ENCODE measurements at regions not wholly inside any gene's neighbourhood (a gene's known extent, or its start where the extent isn't known, plus 50 kb on each side); places are given as distances from the start of the nearest gene placed in this dataset.

DNA sequence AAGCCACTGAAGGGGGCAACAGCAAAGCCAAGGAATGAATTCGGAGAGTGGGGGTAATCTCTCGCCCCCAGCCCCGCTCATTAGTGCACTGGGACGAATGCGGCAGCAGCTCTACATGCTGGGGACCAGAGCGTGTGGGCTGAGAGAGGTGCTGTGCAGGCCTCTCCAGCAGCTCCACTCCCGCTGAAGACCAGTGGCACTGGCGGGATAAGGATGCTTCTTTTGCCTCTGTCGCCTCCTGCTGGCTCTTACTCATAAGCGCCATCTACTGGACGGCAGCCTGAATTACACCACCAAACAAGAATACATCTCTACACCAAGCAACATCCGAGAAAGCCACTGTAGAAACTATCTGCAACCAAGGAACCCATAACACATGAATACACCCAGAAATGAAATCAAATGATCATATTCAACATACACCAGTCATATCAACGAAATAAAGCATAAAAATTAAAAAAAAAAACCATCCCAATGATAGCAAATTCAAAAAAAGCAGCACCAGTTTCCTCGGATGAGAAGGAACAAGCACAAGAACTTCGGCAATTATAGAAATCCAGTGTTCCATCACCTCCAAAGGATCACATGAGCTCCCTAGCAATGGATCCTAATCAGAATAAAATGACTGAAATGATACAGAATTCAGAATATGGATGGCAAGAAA lies 79.0 kb upstream of the TMEM168 start:
- TF ChIP-seq, protein P1, sequence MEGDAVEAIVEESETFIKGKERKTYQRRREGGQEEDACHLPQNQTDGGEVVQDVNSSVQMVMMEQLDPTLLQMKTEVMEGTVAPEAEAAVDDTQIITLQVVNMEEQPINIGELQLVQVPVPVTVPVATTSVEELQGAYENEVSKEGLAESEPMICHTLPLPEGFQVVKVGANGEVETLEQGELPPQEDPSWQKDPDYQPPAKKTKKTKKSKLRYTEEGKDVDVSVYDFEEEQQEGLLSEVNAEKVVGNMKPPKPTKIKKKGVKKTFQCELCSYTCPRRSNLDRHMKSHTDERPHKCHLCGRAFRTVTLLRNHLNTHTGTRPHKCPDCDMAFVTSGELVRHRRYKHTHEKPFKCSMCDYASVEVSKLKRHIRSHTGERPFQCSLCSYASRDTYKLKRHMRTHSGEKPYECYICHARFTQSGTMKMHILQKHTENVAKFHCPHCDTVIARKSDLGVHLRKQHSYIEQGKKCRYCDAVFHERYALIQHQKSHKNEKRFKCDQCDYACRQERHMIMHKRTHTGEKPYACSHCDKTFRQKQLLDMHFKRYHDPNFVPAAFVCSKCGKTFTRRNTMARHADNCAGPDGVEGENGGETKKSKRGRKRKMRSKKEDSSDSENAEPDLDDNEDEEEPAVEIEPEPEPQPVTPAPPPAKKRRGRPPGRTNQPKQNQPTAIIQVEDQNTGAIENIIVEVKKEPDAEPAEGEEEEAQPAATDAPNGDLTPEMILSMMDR (IDR thresholded peaks at IDR 0.05 in 2 of 3, conservative IDR thresholded peaks at IDR 0.05 in 1 of 3; ENCODE audit: borderline replicate concordance in 1 of 3, insufficient read depth in 1 of 3, low read depth in 2 of 3, low read length in 2 of 3), result peak; percentile 94 to 98 (median 98)
- TF ChIP-seq FOSL1 (IDR thresholded peaks at IDR 0.05; ENCODE audit: low read depth) (no peak), ELF1 (IDR thresholded peaks at IDR 0.05; ENCODE audit: borderline replicate concordance, low read depth) (no peak), EZH2 (IDR thresholded peaks at IDR 0.05) (no peak), SIN3A (IDR thresholded peaks at IDR 0.05; ENCODE audit: low read depth) (no peak), POLR2AphosphoS5 (IDR thresholded peaks at IDR 0.05; ENCODE audit: low read depth, low read length) (no peak), JUND (IDR thresholded peaks at IDR 0.05) (no peak)
- TF ChIP-seq, protein P2, sequence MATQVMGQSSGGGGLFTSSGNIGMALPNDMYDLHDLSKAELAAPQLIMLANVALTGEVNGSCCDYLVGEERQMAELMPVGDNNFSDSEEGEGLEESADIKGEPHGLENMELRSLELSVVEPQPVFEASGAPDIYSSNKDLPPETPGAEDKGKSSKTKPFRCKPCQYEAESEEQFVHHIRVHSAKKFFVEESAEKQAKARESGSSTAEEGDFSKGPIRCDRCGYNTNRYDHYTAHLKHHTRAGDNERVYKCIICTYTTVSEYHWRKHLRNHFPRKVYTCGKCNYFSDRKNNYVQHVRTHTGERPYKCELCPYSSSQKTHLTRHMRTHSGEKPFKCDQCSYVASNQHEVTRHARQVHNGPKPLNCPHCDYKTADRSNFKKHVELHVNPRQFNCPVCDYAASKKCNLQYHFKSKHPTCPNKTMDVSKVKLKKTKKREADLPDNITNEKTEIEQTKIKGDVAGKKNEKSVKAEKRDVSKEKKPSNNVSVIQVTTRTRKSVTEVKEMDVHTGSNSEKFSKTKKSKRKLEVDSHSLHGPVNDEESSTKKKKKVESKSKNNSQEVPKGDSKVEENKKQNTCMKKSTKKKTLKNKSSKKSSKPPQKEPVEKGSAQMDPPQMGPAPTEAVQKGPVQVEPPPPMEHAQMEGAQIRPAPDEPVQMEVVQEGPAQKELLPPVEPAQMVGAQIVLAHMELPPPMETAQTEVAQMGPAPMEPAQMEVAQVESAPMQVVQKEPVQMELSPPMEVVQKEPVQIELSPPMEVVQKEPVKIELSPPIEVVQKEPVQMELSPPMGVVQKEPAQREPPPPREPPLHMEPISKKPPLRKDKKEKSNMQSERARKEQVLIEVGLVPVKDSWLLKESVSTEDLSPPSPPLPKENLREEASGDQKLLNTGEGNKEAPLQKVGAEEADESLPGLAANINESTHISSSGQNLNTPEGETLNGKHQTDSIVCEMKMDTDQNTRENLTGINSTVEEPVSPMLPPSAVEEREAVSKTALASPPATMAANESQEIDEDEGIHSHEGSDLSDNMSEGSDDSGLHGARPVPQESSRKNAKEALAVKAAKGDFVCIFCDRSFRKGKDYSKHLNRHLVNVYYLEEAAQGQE (IDR thresholded peaks at IDR 0.05; ENCODE audit: low read depth), result no peak
- TF ChIP-seq, protein P3, sequence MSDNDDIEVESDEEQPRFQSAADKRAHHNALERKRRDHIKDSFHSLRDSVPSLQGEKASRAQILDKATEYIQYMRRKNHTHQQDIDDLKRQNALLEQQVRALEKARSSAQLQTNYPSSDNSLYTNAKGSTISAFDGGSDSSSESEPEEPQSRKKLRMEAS (IDR thresholded peaks at IDR 0.05), result no peak
- TF ChIP-seq, protein P4, sequence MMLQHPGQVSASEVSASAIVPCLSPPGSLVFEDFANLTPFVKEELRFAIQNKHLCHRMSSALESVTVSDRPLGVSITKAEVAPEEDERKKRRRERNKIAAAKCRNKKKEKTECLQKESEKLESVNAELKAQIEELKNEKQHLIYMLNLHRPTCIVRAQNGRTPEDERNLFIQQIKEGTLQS (IDR thresholded peaks at IDR 0.05), result no peak
